Upper lobe of right lung (tissue), 1 donor: ENCODE measurements at regions not wholly inside any gene's neighbourhood (a gene's known extent, or its start where the extent isn't known, plus 50 kb on each side); places are given as distances from the start of the nearest gene placed in this dataset.

Experiments used
- ATAC-seq: fragments of 200-7000 bp; cut with Tn5 transposase; one replicate; pipeline ENCODE4 v1.9.1; 2020; ENCODE audit warnings: mild to moderate bottlenecking, moderate library complexity
- DNase-seq: peaks from one replicate; pipeline ENCODE4 v3.0.0-alpha.2; 2020
- H3K27ac ChIP-seq: fragments of 200-600 bp; one replicate; pipeline ENCODE4 v1.8.0; 2022
- H3K27me3 ChIP-seq: fragments of 200-600 bp; one replicate; pipeline ENCODE4 v1.8.0; 2022; ENCODE audit warnings: mild to moderate bottlenecking
- H3K36me3 ChIP-seq: fragments of 200-600 bp; one replicate; pipeline ENCODE4 v1.8.0; 2022
- H3K4me1 ChIP-seq: fragments of 200-600 bp; one replicate; pipeline ENCODE4 v1.8.0; 2022
- H3K4me3 ChIP-seq: fragments of 200-600 bp; one replicate; pipeline ENCODE4 v1.8.0; 2022; ENCODE audit warnings: mild to moderate bottlenecking
- H3K9me3 ChIP-seq: fragments of 200-600 bp; one replicate; pipeline ENCODE4 v1.8.0; 2022
- intact Hi-C: fragments of 100-400 bp; cut with DNase I; formaldehyde crosslinking; loops from one replicate; pipeline ENCODE4 v1.11.0; 2022
- TF ChIP-seq, protein P1 (sequence below): fragments of 200-600 bp; IDR thresholded peaks from one replicate; pipeline ENCODE4 v1.8.0; 2022; ENCODE audit warnings: antibody characterized with exemption
- donor health status: DM: no; HTN: yes; CAD: no; lungs with severe emphysema.

DNA sequence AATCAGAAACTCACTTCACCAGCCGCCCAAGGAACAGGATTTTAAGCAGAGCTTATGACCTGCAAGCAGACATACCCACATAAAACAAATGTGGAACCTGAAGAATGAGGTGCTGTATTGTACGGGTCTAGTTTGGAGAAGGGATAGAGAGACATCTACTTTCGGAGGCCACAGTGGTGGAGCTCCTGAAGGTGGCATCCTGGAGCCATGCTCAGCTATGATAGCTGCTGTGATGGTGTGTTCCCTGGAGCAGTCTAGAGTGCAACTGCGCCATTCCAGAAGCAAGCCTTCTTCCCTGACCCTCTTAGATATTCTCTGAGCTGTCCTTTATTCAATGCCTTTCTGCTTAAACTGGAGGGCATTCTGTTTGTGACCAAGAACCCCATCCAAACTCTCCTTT lies 402.6 kb downstream of the FUT8 start:
- TF ChIP-seq, protein P1, sequence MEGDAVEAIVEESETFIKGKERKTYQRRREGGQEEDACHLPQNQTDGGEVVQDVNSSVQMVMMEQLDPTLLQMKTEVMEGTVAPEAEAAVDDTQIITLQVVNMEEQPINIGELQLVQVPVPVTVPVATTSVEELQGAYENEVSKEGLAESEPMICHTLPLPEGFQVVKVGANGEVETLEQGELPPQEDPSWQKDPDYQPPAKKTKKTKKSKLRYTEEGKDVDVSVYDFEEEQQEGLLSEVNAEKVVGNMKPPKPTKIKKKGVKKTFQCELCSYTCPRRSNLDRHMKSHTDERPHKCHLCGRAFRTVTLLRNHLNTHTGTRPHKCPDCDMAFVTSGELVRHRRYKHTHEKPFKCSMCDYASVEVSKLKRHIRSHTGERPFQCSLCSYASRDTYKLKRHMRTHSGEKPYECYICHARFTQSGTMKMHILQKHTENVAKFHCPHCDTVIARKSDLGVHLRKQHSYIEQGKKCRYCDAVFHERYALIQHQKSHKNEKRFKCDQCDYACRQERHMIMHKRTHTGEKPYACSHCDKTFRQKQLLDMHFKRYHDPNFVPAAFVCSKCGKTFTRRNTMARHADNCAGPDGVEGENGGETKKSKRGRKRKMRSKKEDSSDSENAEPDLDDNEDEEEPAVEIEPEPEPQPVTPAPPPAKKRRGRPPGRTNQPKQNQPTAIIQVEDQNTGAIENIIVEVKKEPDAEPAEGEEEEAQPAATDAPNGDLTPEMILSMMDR = no peak
- DNase-seq (no peak), ATAC-seq (no peak)
- no peaks in the 10 kb centered on the region for H3K36me3 ChIP-seq
- H3K9me3 ChIP-seq = no peaks in the 10 kb centered on the region
- intact Hi-C loops = no loop called here
- no peak overlapping the region for H3K4me3 ChIP-seq
- no peaks in the 10 kb centered on the region for H3K4me1 ChIP-seq
- no peak overlapping the region for H3K27ac ChIP-seq
- peaks cover under 1% of the 10 kb centered on the region for H3K27me3 ChIP-seq

GRCh38 chr14:65817011-65817410 lies 404.5 kb downstream of the FUT8 start:
- H3K9me3 ChIP-seq = no peaks in the 10 kb centered on the region
- intact Hi-C loops = no loop called here
- no peak overlapping the region for H3K4me3 ChIP-seq
- DNase-seq (no peak), ATAC-seq (no peak)
- no peaks in the 10 kb centered on the region for H3K4me1 ChIP-seq
- H3K27ac ChIP-seq = no peak overlapping the region
- TF ChIP-seq, protein P1 = no peak
- H3K36me3 ChIP-seq = no peaks in the 10 kb centered on the region
- peaks cover 3% of the 10 kb centered on the region for H3K27me3 ChIP-seq

GRCh38 chr14:65819569-65819968 lies 407.0 kb downstream of the FUT8 start:
- Histone ChIP-seq H3K27ac (no peak overlapping the region), H3K4me1 (no peaks in the 10 kb centered on the region), H3K36me3 (no peaks in the 10 kb centered on the region), H3K27me3 (peaks cover 3% of the 10 kb centered on the region), H3K9me3 (no peaks in the 10 kb centered on the region), H3K4me3 (no peak overlapping the region)
- ATAC-seq = no peak
- TF ChIP-seq, protein P1 = no peak
- no peak for DNase-seq
- intact Hi-C loops = no loop called here

DNA sequence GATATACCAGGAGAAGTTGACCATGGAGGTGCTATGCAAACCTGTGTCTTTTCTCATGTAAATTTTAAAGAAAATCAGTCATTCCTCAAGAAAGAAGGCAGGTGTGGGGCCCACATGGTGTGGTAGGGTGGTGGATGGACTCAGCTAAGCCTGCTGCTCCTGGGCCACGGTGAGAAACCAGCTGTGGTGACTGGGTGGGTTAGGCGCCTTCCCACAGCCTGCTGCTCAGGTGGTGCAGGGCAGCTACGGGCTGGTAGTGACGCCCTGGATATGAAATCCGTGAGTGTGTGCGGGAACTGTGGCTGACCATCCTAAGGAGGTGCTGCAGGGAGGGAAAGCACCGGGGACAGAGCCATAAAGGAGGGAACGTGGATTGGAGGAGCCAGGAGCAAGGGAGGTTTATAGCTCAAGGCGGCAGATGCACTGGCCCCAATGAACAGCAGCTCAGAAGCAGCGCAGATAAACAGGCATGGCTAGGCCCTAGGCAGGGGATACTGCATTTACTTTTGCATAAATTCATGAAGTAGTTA lies 408.8 kb downstream of the FUT8 start:
- ATAC-seq = no peak
- intact Hi-C loops = loop anchor here (10.0 kb wide), 2 partner anchors 406 to 656 kb away; partner anchors contain the start of gene FUT8
- Histone ChIP-seq H3K4me3 (no peak overlapping the region), H3K4me1 (no peaks in the 10 kb centered on the region), H3K27me3 (peaks cover 3% of the 10 kb centered on the region), H3K9me3 (no peaks in the 10 kb centered on the region), H3K36me3 (no peaks in the 10 kb centered on the region), H3K27ac (no peak overlapping the region)
- TF ChIP-seq, protein P1 = no peak
- no peak for DNase-seq

DNA sequence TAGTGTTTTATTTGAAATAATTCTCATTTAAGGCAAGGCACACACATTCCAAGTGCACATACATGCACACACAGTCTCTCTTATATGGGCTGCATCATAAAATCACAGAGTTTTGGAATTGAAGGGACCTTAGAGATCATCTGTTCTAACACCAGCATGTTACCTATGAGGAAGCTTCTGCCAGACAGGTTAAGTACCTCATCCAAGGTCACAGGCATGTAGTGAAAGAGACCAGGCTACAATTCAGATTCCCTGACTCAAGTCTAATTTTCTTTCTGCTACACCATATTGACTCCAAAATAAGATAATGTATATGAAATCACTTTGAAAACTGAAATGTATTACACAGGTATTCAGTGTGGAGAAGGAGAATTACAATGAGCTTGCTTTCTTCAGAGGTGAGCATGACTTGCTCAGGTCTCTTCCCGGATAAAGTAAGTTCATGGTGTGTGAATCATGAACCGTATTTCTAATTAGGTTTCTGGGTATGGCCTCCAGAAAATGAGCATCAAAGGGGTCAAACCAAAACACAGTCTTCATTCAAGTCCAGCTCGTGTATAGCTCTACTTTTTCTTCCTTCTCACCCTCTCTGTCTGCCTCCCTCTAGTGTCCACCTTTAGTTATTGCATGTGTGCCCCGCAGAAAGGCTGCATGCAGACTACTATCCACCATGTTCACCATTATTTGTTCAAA lies 411.9 kb downstream of the FUT8 start:
- Histone ChIP-seq H3K4me3 (no peak overlapping the region), H3K27me3 (peaks cover 3% of the 10 kb centered on the region), H3K9me3 (no peaks in the 10 kb centered on the region), H3K4me1 (no peaks in the 10 kb centered on the region), H3K36me3 (no peaks in the 10 kb centered on the region), H3K27ac (no peak overlapping the region)
- intact Hi-C loops = loop anchor here (10.0 kb wide), 2 partner anchors 410 to 660 kb away; partner anchors contain the start of gene FUT8
- DNase-seq = no peak
- TF ChIP-seq, protein P1 = peak; percentile 97
- ATAC-seq = peak; percentile 92
